GM06990 (cell line): ENCODE measurements at regions not wholly inside any gene's neighbourhood (a gene's known extent, or its start where the extent isn't known, plus 50 kb on each side); places are given as distances from the start of the nearest gene placed in this dataset.
A peak's percentile ranks its signal among the peaks of the same experiment; 100 is the strongest.

Source experiments
- DNase-seq: peaks from one replicate; pipeline ENCODE4 v3.0.0-alpha.2; 2011; ENCODE audit not compliant: insufficient read length; ENCODE audit errors: extremely low read depth
- H3K27me3 ChIP-seq: replicated peaks from 2 replicates; pipeline ENCODE4 v1.6.0; 2011; ENCODE audit warnings: low read length; ENCODE audit not compliant: control insufficient read depth, insufficient read depth
- H3K36me3 ChIP-seq: 2 replicates; pipeline ENCODE4 v1.5.1; 2011; ENCODE audit warnings: low read length; ENCODE audit not compliant: control insufficient read depth, insufficient read depth
- H3K4me3 ChIP-seq: replicated peaks from 2 replicates; pipeline ENCODE4 v1.5.1; 2011; ENCODE audit warnings: low read depth, mild to moderate bottlenecking, control low read depth, low read length
- CTCF ChIP-seq: IDR thresholded peaks from 2 replicates; pipeline ENCODE4 v1.5.1; 2011; ENCODE audit warnings: low read length, control low read depth, mild to moderate bottlenecking, inconsistent platforms; ENCODE audit not compliant: insufficient read depth, poor library complexity, severe bottlenecking

GRCh38 chr1:224802617-224803016, 126.9 kb upstream of the DNAH14 start:
- TF ChIP-seq CTCF, result no peak
- no peak overlapping the region for H3K4me3 ChIP-seq
- H3K36me3 ChIP-seq, result no peaks in the 10 kb centered on the region
- no peaks in the 10 kb centered on the region for H3K27me3 ChIP-seq
- no peak for DNase-seq

DNA sequence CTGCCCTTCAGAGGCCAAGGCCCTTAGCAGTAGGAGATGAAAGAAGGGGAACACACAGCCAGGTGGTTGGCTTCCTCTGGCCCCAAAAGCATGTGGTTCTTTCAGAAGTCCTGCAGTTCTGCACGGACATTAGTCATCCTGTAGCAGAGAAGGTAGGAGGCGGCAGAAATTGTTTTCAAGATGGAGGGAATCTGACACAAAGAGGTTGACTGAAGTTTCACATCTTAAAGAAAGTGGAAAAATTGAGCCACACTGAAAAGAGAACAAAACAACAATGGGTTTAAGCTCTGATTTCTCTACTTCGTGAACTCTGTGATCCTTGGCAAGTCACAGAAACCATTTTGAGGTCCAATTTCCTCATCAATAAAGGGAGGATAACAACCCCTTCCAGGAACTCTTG, 125.3 kb upstream of the DNAH14 start:
- TF ChIP-seq CTCF, result no peak
- Histone ChIP-seq H3K4me3 (no peak overlapping the region), H3K27me3 (no peaks in the 10 kb centered on the region), H3K36me3 (no peaks in the 10 kb centered on the region)
- DNase-seq, result no peak

DNA sequence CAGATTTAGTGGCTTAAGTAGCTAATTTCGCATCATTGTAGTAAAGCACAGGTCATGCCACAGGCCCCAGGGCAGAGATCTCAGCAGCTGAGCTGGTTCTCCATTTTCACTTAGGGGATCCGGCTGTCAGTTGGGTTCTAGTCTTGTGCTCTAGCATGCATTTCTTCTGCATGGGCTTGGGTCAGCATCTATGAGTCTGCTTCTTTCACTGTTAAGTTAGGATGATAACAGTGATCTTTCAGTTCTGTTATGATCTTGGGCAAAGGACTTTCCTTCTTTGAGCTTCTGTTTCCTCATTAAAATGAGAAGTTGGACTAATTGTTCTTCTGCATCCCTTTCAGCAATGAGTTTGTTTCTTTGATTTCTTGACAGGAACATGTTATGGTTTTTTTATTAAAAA, 123.6 kb upstream of the DNAH14 start:
- no peak for DNase-seq
- H3K4me3 ChIP-seq, result no peak overlapping the region
- TF ChIP-seq CTCF, result no peak
- H3K27me3 ChIP-seq, result no peaks in the 10 kb centered on the region
- no peaks in the 10 kb centered on the region for H3K36me3 ChIP-seq

GRCh38 chr1:224809137-224809536, 120.3 kb upstream of the DNAH14 start:
- Histone ChIP-seq H3K4me3 (no peak overlapping the region), H3K36me3 (no peaks in the 10 kb centered on the region), H3K27me3 (no peaks in the 10 kb centered on the region)
- TF ChIP-seq CTCF, result no peak
- DNase-seq, result peak; percentile 25

DNA sequence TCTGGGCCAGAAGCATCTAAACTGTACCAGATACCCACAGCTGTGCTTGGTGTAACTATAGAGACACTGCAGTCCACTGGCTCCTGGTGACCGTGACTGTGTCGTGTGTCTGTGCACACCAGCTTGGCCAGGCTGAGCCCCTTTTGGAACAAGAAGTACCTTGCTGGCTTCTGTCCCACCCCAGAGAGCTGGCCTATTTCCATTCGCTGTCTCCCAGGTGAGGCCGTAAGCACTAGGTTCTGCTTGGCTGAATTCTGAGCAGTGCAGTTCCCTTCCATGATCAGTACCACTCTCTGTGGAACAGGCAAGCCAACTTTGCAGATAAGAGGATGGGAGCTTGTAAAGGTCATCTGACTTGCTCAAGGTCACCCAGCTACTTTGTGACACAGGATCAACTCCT, 119.9 kb upstream of the DNAH14 start:
- Histone ChIP-seq H3K36me3 (no peaks in the 10 kb centered on the region), H3K27me3 (no peaks in the 10 kb centered on the region), H3K4me3 (no peak overlapping the region)
- DNase-seq, result peak; percentile 20
- no peak for TF ChIP-seq CTCF

DNA sequence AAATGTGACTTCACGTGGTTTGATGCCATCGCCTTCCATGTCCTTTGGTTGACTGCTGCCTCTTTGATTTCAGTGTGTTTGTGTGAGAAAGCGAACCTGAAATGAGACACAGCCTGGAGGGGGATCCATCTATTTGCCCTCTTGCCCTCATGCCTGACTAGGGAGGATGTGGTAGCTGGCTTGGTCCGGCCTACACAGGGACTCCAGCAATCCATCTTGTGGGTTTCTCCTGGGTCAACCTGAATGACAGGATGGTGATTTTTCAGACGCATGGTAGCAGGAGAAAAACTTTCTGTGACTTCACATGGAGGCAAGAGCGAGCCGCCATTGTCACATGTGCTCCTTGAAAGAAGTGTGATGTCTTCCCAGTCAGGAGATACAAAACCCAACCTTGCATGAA, 117.9 kb upstream of the DNAH14 start:
- Histone ChIP-seq H3K4me3 (no peak overlapping the region), H3K36me3 (no peaks in the 10 kb centered on the region), H3K27me3 (no peaks in the 10 kb centered on the region)
- TF ChIP-seq CTCF, result no peak
- no peak for DNase-seq
